Stimulated activated CD8-positive, alpha-beta memory T cell treated with anti-CD3 and anti-CD28 coated beads, Interleukin-15, amount 100 ng/mL, for 24 hours (primary cell): ENCODE measurements at regions not wholly inside any gene's neighbourhood (a gene's known extent, or its start where the extent isn't known, plus 50 kb on each side); places are given as distances from the start of the nearest gene placed in this dataset.

Experiments
- DNase-seq: peaks from one replicate; pipeline ENCODE4 v3.0.0-alpha.2; 2020; ENCODE audit warnings: low read depth

DNA sequence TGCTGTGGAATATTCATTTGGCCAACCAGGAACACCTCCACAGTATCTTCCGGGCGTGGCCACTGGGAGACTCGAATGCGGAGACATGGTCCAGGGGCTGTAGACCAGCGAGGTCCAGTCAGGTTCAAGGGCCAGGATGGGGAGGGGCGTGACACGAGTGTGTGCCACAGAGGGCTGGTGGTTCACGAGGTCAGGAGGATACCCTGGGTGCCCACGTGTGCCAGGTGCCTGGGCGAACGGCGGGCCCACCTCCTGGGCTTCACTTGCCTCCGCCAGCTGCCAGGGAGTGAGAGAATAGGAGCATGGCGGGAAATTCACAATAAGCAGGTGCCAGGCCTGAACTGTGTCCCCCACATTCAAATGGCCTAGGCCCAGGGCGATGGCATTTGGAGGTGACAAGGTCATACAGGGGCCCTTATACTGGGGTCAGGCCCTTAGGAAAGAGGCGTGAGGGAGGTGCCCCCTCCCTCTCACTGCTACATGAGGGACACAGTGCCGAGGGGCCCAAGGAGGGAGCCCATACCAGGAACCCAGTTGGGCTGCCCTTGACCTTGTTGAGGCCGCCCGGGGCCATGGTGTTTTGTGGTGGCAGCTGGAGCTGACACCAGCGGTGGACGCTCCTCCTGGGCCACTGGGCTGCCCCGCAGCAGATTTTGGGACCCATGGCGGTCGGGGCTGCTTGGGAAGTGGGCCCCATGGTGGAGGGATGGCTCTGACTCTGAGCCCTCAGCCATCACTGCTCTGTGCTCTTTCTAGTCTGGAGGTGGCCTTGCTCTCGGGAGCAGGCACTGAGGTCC is 1268.9 kb downstream of the BRD1 start:
- DNase-seq = no peak

DNA sequence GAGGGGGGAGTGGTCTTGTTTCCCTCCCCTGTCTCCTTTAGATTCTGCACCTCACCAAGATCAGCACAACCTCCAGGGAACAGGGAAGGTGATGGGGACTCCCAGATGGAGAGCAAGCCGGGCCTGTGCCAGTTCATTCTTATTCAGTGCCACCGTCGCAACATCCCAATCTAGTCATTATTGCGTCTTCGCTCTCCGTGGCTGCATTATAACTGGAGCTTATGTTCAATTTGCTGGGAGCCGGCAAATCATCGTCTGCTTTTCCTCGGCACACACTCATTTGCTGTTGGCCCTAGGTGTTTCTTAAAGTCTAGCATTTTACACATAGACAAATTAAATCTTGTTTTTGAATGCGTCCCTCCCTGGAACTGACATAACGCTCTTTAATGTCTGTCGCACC is 1269.7 kb downstream of the BRD1 start:
- no peak for DNase-seq

- DNase-seq = no peak
Observed at GRCh38 chr22:48557473-48557872, 1270.2 kb downstream of the BRD1 start.

DNA sequence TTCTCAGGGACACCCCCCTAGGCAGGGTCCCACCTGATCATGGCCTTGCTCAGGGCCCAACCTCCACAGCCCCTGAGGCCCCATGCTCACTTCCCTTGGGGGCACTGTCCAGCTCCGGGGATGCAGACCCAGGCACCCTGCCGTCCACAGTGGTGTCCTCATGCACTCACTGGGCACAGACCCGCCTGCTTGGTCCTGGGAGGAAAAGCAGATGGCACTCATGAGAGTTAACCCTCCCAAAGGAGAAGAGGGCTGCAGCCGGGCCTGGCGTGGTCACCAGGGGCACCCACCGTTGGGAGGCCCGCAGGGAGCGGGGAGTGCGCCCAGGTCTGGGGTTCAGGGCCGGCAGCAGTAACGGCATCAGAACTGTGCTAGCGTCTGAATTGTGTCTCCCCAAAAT is 1270.9 kb downstream of the BRD1 start:
- DNase-seq = no peak

GRCh38 chr22:48556222-48556621 is 1271.5 kb downstream of the BRD1 start:
- DNase-seq = no peak

DNA sequence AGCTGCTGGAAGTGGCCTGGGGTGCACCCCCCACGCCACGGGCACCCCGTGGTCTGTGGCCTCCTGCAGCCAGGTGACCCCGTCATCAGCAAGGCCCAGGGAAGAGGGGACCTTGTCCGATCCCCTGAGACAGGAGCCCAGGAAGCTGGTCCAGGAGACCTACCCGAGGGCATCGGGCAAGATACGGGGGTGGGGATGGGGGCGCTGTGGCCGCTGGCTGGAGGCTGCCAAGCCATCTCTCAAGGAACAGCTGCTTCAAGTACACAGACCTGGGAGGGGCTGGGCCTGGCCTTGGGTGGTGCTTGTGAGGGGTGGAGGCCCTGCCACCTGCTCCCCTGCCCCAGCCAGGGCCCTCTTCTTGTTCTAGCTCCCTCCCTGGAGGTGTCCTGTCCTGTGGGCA is 1272.1 kb downstream of the BRD1 start:
- DNase-seq = no peak

DNA sequence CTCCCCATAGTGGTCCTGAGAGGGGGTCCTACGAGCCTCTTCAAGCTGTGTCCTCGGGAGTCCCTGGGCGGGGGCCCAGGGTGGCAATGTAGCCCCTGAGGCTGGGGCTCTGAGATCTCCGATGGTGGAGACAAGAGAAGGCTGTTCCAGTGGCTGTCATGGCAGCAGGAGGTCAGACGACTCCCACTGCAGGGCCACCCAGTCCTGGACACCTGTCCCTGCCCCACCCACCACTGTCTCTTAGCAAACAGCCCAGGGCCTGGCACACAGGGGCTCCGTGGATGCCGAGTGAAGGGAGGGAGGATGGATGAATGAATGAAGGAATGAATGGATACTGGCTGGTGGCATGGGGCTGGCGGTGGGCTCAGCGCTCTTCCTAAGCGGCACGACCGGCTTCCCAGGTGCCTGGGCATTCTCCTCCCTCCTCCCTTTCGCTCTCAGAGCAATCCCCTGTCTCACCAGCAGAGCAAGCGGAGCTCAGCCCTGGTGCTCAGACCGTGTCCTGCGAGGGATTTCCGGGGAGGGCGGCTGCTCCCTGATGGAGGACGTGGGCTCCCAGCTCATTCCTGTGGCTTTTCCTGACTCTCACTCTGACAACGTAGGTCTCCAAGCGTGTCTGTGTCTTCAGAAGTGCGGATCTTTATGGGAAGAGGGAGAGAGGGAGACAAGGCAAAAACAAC is 1272.6 kb downstream of the BRD1 start:
- DNase-seq = no peak

DNA sequence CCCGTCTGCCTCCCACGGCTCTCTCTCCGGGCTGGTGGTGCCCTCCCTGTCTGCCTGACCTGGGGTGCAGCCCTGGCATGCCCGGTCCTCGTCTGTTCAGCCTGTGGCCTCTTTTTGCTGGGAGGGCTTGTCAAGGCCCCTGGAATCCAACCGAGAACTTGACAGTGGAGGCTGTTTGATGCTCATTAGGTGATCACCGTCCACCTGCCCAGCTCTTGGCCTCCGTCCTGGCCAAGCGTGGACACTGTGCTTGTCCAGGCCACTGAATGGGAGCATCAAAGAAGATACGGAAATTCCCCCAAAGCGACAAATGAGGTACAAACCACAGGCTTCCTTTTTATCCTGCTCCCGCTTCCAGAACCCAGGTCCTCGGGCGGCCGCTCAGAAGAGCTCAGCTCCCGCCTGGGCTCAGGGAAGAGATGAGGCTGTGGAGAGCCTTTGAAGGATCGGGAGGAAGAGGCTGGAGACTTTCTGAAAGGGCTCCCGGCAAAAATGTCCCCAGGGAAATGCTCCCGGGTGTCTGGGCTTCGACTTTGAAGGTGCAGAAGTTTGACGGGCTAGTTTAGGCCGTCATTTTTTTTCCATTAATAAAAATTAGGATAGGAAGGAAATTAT is 1273.9 kb downstream of the BRD1 start:
- DNase-seq = no peak

DNA sequence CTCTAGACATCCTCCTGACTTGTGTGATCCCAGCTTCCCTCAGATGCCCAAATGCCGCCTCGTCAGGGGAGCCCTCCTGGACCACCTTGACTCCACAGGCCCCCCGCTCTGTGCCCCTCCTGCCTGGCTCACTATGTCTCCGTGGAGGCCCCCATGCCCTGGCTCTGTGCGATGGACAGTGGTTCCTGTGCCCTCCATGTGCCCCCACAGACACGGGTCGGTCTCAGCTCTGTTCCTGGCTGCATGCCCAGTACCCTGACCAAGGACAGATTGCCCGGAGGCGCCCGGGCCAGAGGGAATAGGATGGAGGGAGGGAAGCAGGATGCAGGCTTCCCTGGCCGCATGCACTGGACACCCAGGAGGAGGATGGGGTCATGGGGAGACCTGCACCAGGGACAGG is 1274.6 kb downstream of the BRD1 start:
- DNase-seq = no peak

DNA sequence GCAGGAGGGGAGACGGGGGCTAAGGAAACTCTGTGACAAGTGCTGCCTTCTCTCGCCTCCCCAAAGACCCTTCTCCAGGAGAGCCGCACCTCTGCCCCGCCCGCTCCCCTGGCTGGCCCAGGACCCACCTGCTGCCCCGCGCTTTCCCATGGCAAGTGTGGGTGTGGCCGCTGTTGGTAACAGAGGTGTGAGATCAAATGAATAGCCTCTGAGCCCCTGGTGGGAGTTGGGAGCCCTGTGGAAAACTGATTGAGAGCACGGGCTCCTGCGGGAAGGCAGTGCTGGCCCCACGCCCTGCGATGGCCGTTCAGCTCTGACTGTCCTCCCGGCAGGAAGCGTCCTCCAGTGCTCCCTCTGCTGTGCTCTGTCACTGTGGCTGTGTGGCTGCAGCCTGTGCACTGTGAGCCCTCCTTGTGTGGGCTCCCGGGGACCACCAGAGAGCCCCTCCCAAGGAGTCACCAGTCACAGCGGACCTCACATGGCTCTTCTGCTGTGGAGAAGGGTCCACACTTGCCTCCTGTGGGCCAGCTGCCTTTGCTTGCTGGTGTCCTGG is 1275.9 kb downstream of the BRD1 start:
- no peak for DNase-seq

- no peak for DNase-seq
Observed at GRCh38 chr22:48551061-48551460, 1276.6 kb downstream of the BRD1 start.

- no peak for DNase-seq
Observed at GRCh38 chr22:48548391-48548790, 1279.3 kb downstream of the BRD1 start.

GRCh38 chr22:48547971-48548370 is 1279.7 kb downstream of the BRD1 start:
- no peak for DNase-seq

DNA sequence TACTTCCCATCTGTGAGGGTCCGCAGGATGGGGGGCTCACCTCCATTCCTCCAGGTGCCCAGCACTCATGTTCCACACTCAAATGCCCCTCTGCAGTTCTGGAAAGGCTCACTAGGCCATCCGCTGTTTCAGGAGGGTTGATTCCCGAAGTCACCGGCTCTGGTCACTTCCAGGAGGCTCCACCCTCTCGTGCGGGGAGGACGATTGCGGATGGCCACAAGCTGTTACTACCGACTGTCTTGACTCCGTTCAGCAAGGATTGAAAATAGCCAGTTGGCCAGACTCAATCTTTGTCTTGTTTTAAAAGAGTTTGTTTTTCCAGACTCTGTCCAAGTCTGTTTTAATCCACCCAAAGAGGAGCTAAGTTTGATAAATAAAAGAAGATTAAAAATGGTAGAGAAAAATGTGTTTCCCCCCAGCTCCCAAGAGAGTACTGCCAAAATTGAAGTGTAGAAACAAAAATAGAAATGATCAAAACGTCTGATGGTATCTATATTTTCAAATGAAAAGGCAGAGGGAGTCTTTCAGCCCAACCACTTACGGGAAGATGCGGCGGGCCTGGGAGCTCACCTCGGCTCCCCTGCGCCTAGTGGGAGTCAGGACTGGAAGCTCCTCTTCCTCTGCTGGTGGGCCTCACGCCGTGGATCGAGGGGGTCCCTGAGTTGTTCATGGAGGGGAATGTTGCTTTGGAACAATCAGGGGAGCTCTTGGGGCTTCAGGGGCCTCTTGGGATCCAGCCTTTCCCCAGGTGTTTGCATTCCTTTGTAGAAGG is 1280.8 kb downstream of the BRD1 start:
- DNase-seq = no peak

DNA sequence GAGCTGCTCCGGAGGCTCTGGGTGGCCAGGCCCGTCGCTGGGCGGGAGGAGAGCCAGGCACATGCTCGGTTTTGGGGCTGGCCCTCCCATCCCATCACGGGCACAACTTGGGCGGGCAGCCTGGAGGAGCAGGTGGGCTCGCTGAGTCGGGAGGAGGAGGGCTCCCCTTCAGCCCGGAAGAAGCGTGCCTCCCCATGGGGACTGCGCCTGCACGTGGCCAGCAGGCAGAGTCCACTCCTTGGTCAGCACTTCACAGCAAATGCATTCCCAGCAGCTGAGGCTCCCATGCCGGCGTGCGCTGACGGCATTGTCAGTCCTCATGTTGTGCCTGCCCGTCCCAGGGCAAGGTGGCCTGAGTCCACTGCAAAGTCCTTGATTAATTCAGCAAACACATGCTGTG is 1281.7 kb downstream of the BRD1 start:
- no peak for DNase-seq

DNA sequence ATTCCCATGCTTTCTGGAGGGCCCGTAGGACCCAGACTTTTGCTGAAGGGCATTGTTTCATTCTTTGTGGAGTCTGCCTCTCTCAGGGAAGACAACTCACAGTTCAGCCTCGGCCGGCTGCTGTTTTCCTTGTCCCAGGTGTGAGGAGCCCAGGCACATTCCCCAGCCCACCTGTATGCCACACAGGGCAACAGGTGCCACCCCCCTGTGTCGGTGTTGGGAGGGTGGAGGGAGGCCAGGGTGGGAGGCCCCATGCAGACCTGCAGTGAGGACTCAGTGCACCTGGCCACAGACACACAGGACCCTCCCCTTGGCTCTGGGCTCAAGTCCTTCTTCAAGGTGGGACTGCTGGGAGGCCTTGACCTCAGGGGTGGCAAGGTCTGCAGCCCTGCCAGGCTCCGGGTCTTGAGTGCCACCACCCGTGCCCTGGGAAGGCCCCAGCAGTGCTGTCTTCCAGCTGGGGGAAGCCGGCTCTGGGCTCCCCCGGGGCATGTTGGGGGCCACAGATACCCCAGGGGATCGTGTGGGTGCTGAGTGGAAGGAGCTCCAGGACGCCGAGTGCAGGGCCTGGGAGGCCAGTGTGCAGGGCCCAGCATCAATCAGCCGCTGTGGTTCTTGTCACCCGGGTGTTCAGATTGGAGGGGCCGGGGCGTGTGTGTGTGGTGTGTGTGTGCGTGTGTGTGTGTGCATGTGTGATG is 1286.1 kb downstream of the BRD1 start:
- DNase-seq = no peak

- no peak for DNase-seq
Observed at GRCh38 chr22:48539261-48539660, 1288.4 kb downstream of the BRD1 start.

- no peak for DNase-seq
Observed at GRCh38 chr22:48538291-48538820, 1289.3 kb downstream of the BRD1 start.

DNA sequence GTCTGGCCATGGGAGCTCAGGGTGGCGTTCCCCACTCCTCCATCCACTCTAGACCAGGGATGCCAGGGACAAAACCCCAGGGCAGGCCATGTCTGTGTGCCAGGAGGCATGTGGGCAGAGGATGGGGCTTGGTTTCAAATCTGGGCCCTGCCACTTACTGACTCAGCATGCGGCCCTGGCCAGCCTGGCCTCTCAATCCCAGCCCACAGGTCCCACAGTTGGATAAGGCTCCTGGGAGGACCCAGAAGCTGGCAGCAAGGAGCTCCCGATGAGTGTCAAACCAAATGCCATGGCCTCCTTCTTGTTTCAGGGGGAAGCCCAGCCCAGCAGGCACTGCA is 1290.4 kb downstream of the BRD1 start:
- DNase-seq = no peak

DNA sequence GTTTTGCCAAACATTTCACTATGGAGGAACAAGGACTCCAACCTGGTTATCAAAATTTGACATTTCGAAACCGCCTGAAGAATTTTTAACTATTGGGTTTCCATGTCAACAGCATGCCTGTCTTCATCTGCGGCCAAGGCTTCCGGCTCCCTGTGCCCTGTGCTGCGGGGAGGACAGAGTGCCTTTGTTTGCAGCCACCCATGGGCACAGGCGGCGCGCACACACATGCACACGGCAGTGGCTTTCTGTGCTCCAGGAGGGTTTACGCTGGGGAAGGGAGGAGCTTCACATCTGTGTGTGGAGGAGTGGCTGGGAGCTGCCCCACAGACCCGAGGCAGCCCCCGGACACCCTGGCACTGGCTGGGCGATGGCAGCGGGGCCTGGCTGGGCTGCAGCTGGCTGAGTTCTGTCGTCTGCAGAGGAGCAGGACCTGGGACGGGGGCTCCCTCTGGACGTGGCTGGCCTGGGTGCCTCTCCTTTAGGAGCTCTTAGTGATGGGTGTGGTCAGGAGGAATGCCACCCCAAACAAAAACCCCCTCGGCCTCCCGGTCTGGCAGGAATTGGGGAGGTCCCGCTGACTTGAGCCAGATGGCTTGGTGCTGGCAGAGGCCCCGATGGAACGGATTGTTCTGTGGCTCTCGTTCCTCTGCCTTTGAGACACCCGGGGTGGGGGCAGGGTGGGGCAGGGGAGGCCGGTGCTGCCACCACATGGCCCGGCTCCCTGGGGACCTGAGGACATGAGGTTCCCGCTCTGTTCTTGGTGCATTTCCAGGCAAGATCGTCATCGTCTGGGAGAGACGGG is 1290.9 kb downstream of the BRD1 start:
- no peak for DNase-seq
